ENCODE measurements at regions not wholly inside any gene's neighbourhood (a gene's known extent, or its start where the extent isn't known, plus 50 kb on each side); places are given as distances from the start of the nearest gene placed in this dataset.

DNA sequence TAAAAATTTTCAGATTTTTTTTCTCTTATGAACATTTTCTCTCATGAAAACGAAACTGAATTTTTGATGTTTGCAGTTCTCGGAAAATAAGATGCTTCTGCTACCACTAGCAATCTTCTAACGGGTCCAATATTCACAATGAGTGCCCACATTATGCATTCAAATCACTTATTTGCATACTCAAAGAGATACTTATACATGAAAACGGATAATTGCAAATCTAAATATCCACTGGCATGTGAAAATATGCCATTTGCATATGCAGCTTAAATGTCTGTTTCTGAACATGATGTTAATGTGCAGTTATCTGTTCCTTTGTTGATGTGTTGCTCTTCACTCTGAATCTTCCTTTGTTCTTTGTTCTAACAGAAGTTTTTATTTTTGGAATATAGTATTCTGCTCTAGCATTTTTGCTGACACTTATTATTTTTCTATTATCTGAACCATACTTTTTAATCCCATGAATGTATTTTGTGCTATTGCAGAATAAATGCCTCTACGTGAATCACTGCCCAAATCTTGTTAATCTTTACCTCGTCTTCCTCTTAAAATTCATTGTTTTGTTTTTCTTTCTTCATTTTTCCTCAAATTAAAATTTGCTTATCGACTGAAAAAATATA, 259.4 kb upstream of the BRINP3 start:
- TF ChIP-seq, protein P1, sequence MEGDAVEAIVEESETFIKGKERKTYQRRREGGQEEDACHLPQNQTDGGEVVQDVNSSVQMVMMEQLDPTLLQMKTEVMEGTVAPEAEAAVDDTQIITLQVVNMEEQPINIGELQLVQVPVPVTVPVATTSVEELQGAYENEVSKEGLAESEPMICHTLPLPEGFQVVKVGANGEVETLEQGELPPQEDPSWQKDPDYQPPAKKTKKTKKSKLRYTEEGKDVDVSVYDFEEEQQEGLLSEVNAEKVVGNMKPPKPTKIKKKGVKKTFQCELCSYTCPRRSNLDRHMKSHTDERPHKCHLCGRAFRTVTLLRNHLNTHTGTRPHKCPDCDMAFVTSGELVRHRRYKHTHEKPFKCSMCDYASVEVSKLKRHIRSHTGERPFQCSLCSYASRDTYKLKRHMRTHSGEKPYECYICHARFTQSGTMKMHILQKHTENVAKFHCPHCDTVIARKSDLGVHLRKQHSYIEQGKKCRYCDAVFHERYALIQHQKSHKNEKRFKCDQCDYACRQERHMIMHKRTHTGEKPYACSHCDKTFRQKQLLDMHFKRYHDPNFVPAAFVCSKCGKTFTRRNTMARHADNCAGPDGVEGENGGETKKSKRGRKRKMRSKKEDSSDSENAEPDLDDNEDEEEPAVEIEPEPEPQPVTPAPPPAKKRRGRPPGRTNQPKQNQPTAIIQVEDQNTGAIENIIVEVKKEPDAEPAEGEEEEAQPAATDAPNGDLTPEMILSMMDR (conservative IDR thresholded peaks at IDR 0.05): no peak
- Mint-ChIP-seq H3K36me3 (ENCODE audit: low read depth) (no peaks in the 10 kb centered on the region), H3K27me3 (ENCODE audit: low read depth) (no peaks in the 10 kb centered on the region), H3K27ac (ENCODE audit: unreplicated experiment) (no peak overlapping the region), H3K4me1 (no peaks in the 10 kb centered on the region), H3K9me3 (no peaks in the 10 kb centered on the region), H3K4me3 (no peak overlapping the region)
- no peak for DNase-seq (ENCODE audit: low read depth, low spot score)

DNA sequence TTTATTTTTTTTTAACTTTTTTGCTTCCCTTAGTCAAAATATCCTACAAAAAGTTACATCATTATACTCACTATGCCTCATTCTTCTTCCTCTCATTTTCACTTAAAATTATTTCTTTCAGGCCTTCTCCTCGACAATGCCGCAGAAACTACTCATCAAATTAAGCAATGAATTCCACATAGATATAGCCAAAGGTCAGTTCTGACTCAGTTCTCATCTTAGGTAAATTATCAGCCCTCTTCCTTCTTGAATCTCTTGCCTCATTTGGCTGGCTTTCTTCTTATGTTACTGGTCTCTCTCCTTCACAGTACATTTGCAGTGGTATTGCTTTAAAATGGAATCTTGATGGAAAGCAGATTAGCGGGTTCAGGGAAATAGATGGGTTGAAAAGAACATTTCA, 260.7 kb upstream of the BRINP3 start:
- Mint-ChIP-seq H3K4me1 (no peaks in the 10 kb centered on the region), H3K4me3 (no peak overlapping the region), H3K9me3 (no peaks in the 10 kb centered on the region), H3K27ac (ENCODE audit: unreplicated experiment) (no peak overlapping the region), H3K27me3 (ENCODE audit: low read depth) (peaks cover 3% of the 10 kb centered on the region), H3K36me3 (ENCODE audit: low read depth) (no peaks in the 10 kb centered on the region)
- TF ChIP-seq, protein P1 (conservative IDR thresholded peaks at IDR 0.05): no peak
- no peak for DNase-seq (ENCODE audit: low read depth, low spot score)

DNA sequence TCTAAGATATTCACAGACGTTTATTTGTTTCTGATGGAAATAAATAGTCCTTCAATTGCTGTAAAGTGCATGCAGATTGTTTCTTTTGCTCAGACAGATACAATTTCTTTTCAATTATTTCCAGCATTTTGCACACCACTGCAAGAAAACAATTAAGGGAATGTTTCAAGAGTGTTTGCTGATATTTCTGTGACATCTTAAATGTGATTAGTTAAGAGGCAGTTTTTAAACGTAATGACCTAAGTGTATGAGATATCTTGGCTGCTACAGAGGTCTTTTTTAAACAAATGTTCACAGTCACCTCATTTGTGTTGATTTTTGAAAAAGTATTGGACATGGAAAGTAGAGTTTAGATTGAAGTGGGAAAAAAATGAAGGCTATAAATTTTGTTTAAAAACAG, 262.3 kb upstream of the BRINP3 start:
- no peak overlapping the region for H3K4me3 Mint-ChIP-seq
- DNase-seq (ENCODE audit: low read depth, low spot score): no peak
- TF ChIP-seq, protein P1 (conservative IDR thresholded peaks at IDR 0.05): no peak
- no peak overlapping the region for H3K27ac Mint-ChIP-seq (ENCODE audit: unreplicated experiment)
- no peaks in the 10 kb centered on the region for H3K36me3 Mint-ChIP-seq (ENCODE audit: low read depth)
- no peaks in the 10 kb centered on the region for H3K9me3 Mint-ChIP-seq
- peaks cover 9% of the 10 kb centered on the region for H3K27me3 Mint-ChIP-seq (ENCODE audit: low read depth)
- no peaks in the 10 kb centered on the region for H3K4me1 Mint-ChIP-seq

DNA sequence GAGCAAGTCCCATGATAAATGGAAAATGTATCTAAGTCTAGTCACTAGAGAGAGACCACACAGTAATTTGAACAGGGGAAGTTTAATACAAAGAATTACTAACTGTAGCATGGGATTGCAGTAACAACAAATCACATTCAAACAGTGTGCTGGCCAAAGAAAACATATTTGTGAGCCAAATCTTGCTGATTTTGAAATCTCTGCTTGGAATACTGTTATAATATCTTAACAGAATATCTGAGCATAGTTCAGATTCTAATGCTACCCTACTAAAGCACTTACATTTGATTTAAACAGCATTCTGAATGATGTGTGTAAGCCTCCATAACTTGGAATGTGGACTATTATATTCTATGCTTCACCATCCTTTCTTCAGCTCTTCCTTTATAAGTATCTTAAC, 270.0 kb upstream of the BRINP3 start:
- H3K36me3 Mint-ChIP-seq (ENCODE audit: low read depth): no peaks in the 10 kb centered on the region
- no peak for DNase-seq (ENCODE audit: low read depth, low spot score)
- no peaks in the 10 kb centered on the region for H3K4me1 Mint-ChIP-seq
- H3K27me3 Mint-ChIP-seq (ENCODE audit: low read depth): peaks cover 25% of the 10 kb centered on the region
- H3K9me3 Mint-ChIP-seq: no peaks in the 10 kb centered on the region
- H3K27ac Mint-ChIP-seq (ENCODE audit: unreplicated experiment): no peak overlapping the region
- TF ChIP-seq, protein P1 (conservative IDR thresholded peaks at IDR 0.05): no peak
- no peak overlapping the region for H3K4me3 Mint-ChIP-seq

DNA sequence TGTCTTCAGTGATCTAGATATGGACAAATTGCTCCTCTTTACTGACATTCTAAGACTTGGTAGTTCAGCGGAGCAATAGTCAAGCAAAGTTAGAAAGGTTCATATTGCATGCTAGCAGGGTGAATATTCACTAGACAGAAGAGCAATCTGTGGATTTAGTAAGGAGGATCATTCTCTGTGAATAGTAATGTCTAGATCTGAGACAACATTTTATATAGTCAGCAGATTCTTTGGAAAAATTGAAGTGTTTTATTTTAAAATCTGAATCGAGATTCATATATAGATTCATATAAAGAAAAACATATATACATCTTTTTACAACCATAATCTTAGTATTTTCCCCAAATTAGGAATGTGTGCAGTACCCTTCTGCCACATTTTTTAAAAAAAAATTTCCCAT, 274.5 kb upstream of the BRINP3 start:
- DNase-seq (ENCODE audit: low read depth, low spot score): no peak
- Mint-ChIP-seq H3K9me3 (no peaks in the 10 kb centered on the region), H3K4me3 (no peak overlapping the region), H3K27ac (ENCODE audit: unreplicated experiment) (no peak overlapping the region), H3K27me3 (ENCODE audit: low read depth) (peaks cover 17% of the 10 kb centered on the region), H3K36me3 (ENCODE audit: low read depth) (no peaks in the 10 kb centered on the region), H3K4me1 (no peaks in the 10 kb centered on the region)
- TF ChIP-seq, protein P1 (conservative IDR thresholded peaks at IDR 0.05): no peak

Measured in neural crest cell (in vitro differentiated cells).